Breast epithelium (tissue), 4 donors: ENCODE measurements at regions not wholly inside any gene's neighbourhood (a gene's known extent, or its start where the extent isn't known, plus 50 kb on each side); places are given as distances from the start of the nearest gene placed in this dataset.

Source experiments
- DNase-seq, 2 donors: peaks; one replicate each; pipeline ENCODE4 v3.0.0-alpha.2; 2019; ENCODE audit warnings: low spot score in 2 of 2
- H3K27ac ChIP-seq, 2 donors: fragments of 200-600 bp; sonication (generic) in 1 of 2; one replicate each; pipeline ENCODE4 v1.5.1; 2016 to 2019; ENCODE audit warnings: mild to moderate bottlenecking in 1 of 2
- H3K27me3 ChIP-seq, 2 donors: fragments of 200-600 bp; sonication (generic) in 1 of 2; one replicate each; pipeline versions ENCODE4 v1.5.1 to v1.6.0; 2017 to 2019; ENCODE audit warnings: control low read depth in 1 of 2, mild to moderate bottlenecking in 1 of 2
- H3K36me3 ChIP-seq: fragments of 200-600 bp; one replicate; pipeline ENCODE4 v1.5.1; 2019
- H3K4me1 ChIP-seq, 2 donors: fragments of 200-600 bp; sonication (generic); one replicate each; pipeline ENCODE4 v1.5.1; 2016 to 2019; ENCODE audit warnings: control low read depth in 1 of 2
- H3K4me3 ChIP-seq, 3 donors: fragments of 200-600 bp; sonication (generic); 1 replicate in 2 of 3; 2 replicates in 1 of 3; pipeline ENCODE4 v1.5.1; 2016 to 2019; ENCODE audit warnings: mild to moderate bottlenecking in 3 of 3, moderate library complexity in 2 of 3
- H3K9me3 ChIP-seq, 2 donors: fragments of 200-600 bp; sonication (generic) in 1 of 2; one replicate each; pipeline ENCODE4 v1.5.1; 2016 to 2019; ENCODE audit warnings: control low read depth in 1 of 2
- CTCF ChIP-seq, 3 donors: fragments of 450-650 bp; IDR thresholded peaks; one replicate each; pipeline ENCODE4 v1.5.1; 2016 to 2017; ENCODE audit warnings: antibody characterized with exemption in 3 of 3, mild to moderate bottlenecking in 3 of 3, moderate library complexity in 3 of 3
- POLR2A ChIP-seq: fragments of 450-650 bp; IDR thresholded peaks from one replicate; pipeline ENCODE4 v1.6.1; 2016; ENCODE audit warnings: antibody characterized with exemption, mild to moderate bottlenecking, moderate library complexity
- POLR2AphosphoS5 ChIP-seq, 3 donors: sonication (generic); formaldehyde crosslinking; IDR thresholded peaks; one replicate each; pipeline ENCODE4 v1.6.1; 2017; ENCODE audit warnings: antibody characterized with exemption in 3 of 3
- intact Hi-C: fragments of 100-400 bp; cut with DNase I; formaldehyde crosslinking; loops from one replicate; pipeline ENCODE4 v1.15.1; 2023; ENCODE audit warnings: low total_unique reads

GRCh38 chr3:180743813-180744590 is 64.7 kb upstream of the CCDC39 start:
- intact Hi-C loops: no loop called here
- no peak for DNase-seq
- no peak for TF ChIP-seq CTCF (IDR thresholded peaks at IDR 0.05)
- TF ChIP-seq POLR2A: no peak
- no peak for TF ChIP-seq POLR2AphosphoS5 (IDR thresholded peaks at IDR 0.05)
- Histone ChIP-seq H3K9me3 (no peaks in the 10 kb centered on the region), H3K36me3 (no peaks in the 10 kb centered on the region), H3K27ac (no peak overlapping the region), H3K27me3 (no peaks in the 10 kb centered on the region), H3K4me1 (no peaks in the 10 kb centered on the region), H3K4me3 (no peak overlapping the region)

- DNase-seq: no peak
- H3K4me1 ChIP-seq: no peaks in the 10 kb centered on the region
- TF ChIP-seq POLR2AphosphoS5 (IDR thresholded peaks at IDR 0.05) (no peak), POLR2A (no peak), CTCF (IDR thresholded peaks at IDR 0.05) (no peak)
- no peaks in the 10 kb centered on the region for H3K27me3 ChIP-seq
- intact Hi-C loops: no loop called here
- H3K27ac ChIP-seq: no peak overlapping the region
- no peaks in the 10 kb centered on the region for H3K9me3 ChIP-seq
- H3K36me3 ChIP-seq: no peaks in the 10 kb centered on the region
- no peak overlapping the region for H3K4me3 ChIP-seq
Measured at GRCh38 chr3:180747805-180748361, 68.6 kb upstream of the CCDC39 start.

- Histone ChIP-seq H3K4me3 (no peak overlapping the region), H3K27ac (no peak overlapping the region)
Measured at GRCh38 chr3:180749322-180749721, 70.0 kb upstream of the CCDC39 start.

GRCh38 chr3:180749796-180750195 is 70.5 kb upstream of the CCDC39 start:
- H3K27ac ChIP-seq: no peak overlapping the region
- no peak for DNase-seq
- no peak overlapping the region for H3K4me3 ChIP-seq
- TF ChIP-seq POLR2AphosphoS5 (IDR thresholded peaks at IDR 0.05): no peak
- no peak for TF ChIP-seq CTCF (IDR thresholded peaks at IDR 0.05)
- no peak for TF ChIP-seq POLR2A
- intact Hi-C loops: loop anchor here (10.0 kb wide), 1 partner anchor 305 kb away; no protein-coding TSS in a partner anchor
- no peaks in the 10 kb centered on the region for H3K36me3 ChIP-seq
- H3K27me3 ChIP-seq: no peaks in the 10 kb centered on the region
- no peaks in the 10 kb centered on the region for H3K9me3 ChIP-seq
- no peaks in the 10 kb centered on the region for H3K4me1 ChIP-seq

More at GRCh38 chr3:180749322-180749721, 70.0 kb upstream of the CCDC39 start:
- intact Hi-C loops: no loop called here
- DNase-seq: no peak
- no peaks in the 10 kb centered on the region for H3K36me3 ChIP-seq
- TF ChIP-seq CTCF (IDR thresholded peaks at IDR 0.05) (no peak), POLR2AphosphoS5 (IDR thresholded peaks at IDR 0.05) (no peak), POLR2A (no peak)
- no peaks in the 10 kb centered on the region for H3K9me3 ChIP-seq
- no peaks in the 10 kb centered on the region for H3K4me1 ChIP-seq
- no peaks in the 10 kb centered on the region for H3K27me3 ChIP-seq

- DNase-seq: no peak
- Histone ChIP-seq H3K36me3 (no peaks in the 10 kb centered on the region), H3K4me1 (no peaks in the 10 kb centered on the region), H3K4me3 (no peak overlapping the region), H3K9me3 (peaks cover 0 to 6% of the 10 kb centered on the region in 2 donors), H3K27ac (no peak overlapping the region), H3K27me3 (no peaks in the 10 kb centered on the region)
- TF ChIP-seq CTCF (IDR thresholded peaks at IDR 0.05): no peak
- no peak for TF ChIP-seq POLR2AphosphoS5 (IDR thresholded peaks at IDR 0.05)
- TF ChIP-seq POLR2A: no peak
- intact Hi-C loops: loop anchor here (10.0 kb wide), 1 partner anchor 311 kb away; no protein-coding TSS in a partner anchor
Measured at GRCh38 chr3:180755556-180755955, 76.3 kb upstream of the CCDC39 start.
